ENCODE measurements at regions not wholly inside any gene's neighbourhood (a gene's known extent, or its start where the extent isn't known, plus 50 kb on each side); places are given as distances from the start of the nearest gene placed in this dataset.
"Not testable (repeated sequence)": the region's sequence is repeated elsewhere in the genome, so short reads cannot be mapped to it uniquely, and the experiment has no call there.

GRCh38 chr2:62603154-62603712 is 97.2 kb upstream of the TMEM17 start:
- no peak for DNase-seq (ENCODE audit: low read depth, low spot score)
- Histone ChIP-seq H3K27ac (no peak overlapping the region), H3K9ac (ENCODE audit: insufficient read length) (no peak overlapping the region), H3K36me3 (ENCODE audit: insufficient read depth, low read length) (no peaks in the 10 kb centered on the region), H3K4me3 (no peak overlapping the region), H3K9me3 (ENCODE audit: low read depth, low read length) (no peaks in the 10 kb centered on the region)
- TF ChIP-seq POLR2AphosphoS5 (IDR thresholded peaks at IDR 0.05; ENCODE audit: borderline replicate concordance, low read depth, low read length): no peak
- no peak for TF ChIP-seq EZH2 (IDR thresholded peaks at IDR 0.05)
- TF ChIP-seq FOXP2 (optimal IDR thresholded peaks at IDR 0.05; ENCODE audit: control extremely low read depth, extremely low read length, insufficient read depth): no peak

GRCh38 chr2:62599674-62600410 is 93.8 kb upstream of the TMEM17 start:
- not testable (repeated sequence) for H3K27ac ChIP-seq; DNase-seq (ENCODE audit: low read depth, low spot score); H3K9me3 ChIP-seq (ENCODE audit: low read depth, low read length)

GRCh38 chr2:62597323-62597722 is 91.3 kb upstream of the TMEM17 start:
- Histone ChIP-seq H3K36me3 (ENCODE audit: insufficient read depth, low read length) (no peaks in the 10 kb centered on the region), H3K4me3 (no peak overlapping the region), H3K27ac (no peak overlapping the region), H3K9me3 (ENCODE audit: low read depth, low read length) (no peaks in the 10 kb centered on the region), H3K9ac (ENCODE audit: insufficient read length) (no peak overlapping the region)
- TF ChIP-seq FOXP2 (optimal IDR thresholded peaks at IDR 0.05; ENCODE audit: control extremely low read depth, extremely low read length, insufficient read depth) (no peak), POLR2AphosphoS5 (IDR thresholded peaks at IDR 0.05; ENCODE audit: borderline replicate concordance, low read depth, low read length) (no peak), EZH2 (IDR thresholded peaks at IDR 0.05) (no peak)
- DNase-seq (ENCODE audit: low read depth, low spot score): no peak

More at GRCh38 chr2:62599674-62600410, 93.8 kb upstream of the TMEM17 start:
- not testable (repeated sequence) for H3K9ac ChIP-seq (ENCODE audit: insufficient read length); H3K4me3 ChIP-seq; H3K36me3 ChIP-seq (ENCODE audit: insufficient read depth, low read length)

- H3K9me3 ChIP-seq (ENCODE audit: low read depth, low read length): no peaks in the 10 kb centered on the region
- H3K36me3 ChIP-seq (ENCODE audit: insufficient read depth, low read length): no peaks in the 10 kb centered on the region
- TF ChIP-seq POLR2AphosphoS5 (IDR thresholded peaks at IDR 0.05; ENCODE audit: borderline replicate concordance, low read depth, low read length) (no peak), EZH2 (IDR thresholded peaks at IDR 0.05) (no peak), FOXP2 (optimal IDR thresholded peaks at IDR 0.05; ENCODE audit: control extremely low read depth, extremely low read length, insufficient read depth) (no peak)
- no peak overlapping the region for H3K9ac ChIP-seq (ENCODE audit: insufficient read length)
- H3K4me3 ChIP-seq: no peak overlapping the region
- H3K27ac ChIP-seq: peak overlapping the region; percentile 70
- peak; percentile 16 for DNase-seq (ENCODE audit: low read depth, low spot score)
These were observed 90.3 kb upstream of the TMEM17 start for GRCh38 chr2:62596061-62596921.

GRCh38 chr2:62595474-62595873 is 89.5 kb upstream of the TMEM17 start:
- TF ChIP-seq FOXP2 (optimal IDR thresholded peaks at IDR 0.05; ENCODE audit: control extremely low read depth, extremely low read length, insufficient read depth) (no peak), POLR2AphosphoS5 (IDR thresholded peaks at IDR 0.05; ENCODE audit: borderline replicate concordance, low read depth, low read length) (no peak), EZH2 (IDR thresholded peaks at IDR 0.05) (no peak)
- Histone ChIP-seq H3K36me3 (ENCODE audit: insufficient read depth, low read length) (no peaks in the 10 kb centered on the region), H3K27ac (peak overlapping the region; percentile 70), H3K4me3 (no peak overlapping the region), H3K9me3 (ENCODE audit: low read depth, low read length) (no peaks in the 10 kb centered on the region), H3K9ac (ENCODE audit: insufficient read length) (no peak overlapping the region)
- no peak for DNase-seq (ENCODE audit: low read depth, low spot score)

GRCh38 chr2:62593825-62594224 is 87.8 kb upstream of the TMEM17 start:
- DNase-seq (ENCODE audit: low read depth, low spot score): no peak
- Histone ChIP-seq H3K36me3 (ENCODE audit: insufficient read depth, low read length) (no peaks in the 10 kb centered on the region), H3K27ac (no peak overlapping the region), H3K9ac (ENCODE audit: insufficient read length) (no peak overlapping the region), H3K4me3 (no peak overlapping the region), H3K9me3 (ENCODE audit: low read depth, low read length) (no peaks in the 10 kb centered on the region)
- TF ChIP-seq POLR2AphosphoS5 (IDR thresholded peaks at IDR 0.05; ENCODE audit: borderline replicate concordance, low read depth, low read length) (no peak), EZH2 (IDR thresholded peaks at IDR 0.05) (no peak), FOXP2 (optimal IDR thresholded peaks at IDR 0.05; ENCODE audit: control extremely low read depth, extremely low read length, insufficient read depth) (no peak)

- Histone ChIP-seq H3K9me3 (ENCODE audit: low read depth, low read length) (no peaks in the 10 kb centered on the region), H3K27ac (no peak overlapping the region), H3K4me3 (no peak overlapping the region), H3K36me3 (ENCODE audit: insufficient read depth, low read length) (no peaks in the 10 kb centered on the region), H3K9ac (ENCODE audit: insufficient read length) (no peak overlapping the region)
- no peak for TF ChIP-seq FOXP2 (optimal IDR thresholded peaks at IDR 0.05; ENCODE audit: control extremely low read depth, extremely low read length, insufficient read depth)
- no peak for TF ChIP-seq EZH2 (IDR thresholded peaks at IDR 0.05)
- TF ChIP-seq POLR2AphosphoS5 (IDR thresholded peaks at IDR 0.05; ENCODE audit: borderline replicate concordance, low read depth, low read length): no peak
- no peak for DNase-seq (ENCODE audit: low read depth, low spot score)
These were observed 85.5 kb upstream of the TMEM17 start for GRCh38 chr2:62591491-62591890.

GRCh38 chr2:62589691-62590356 is 83.8 kb upstream of the TMEM17 start:
- no peaks in the 10 kb centered on the region for H3K9me3 ChIP-seq (ENCODE audit: low read depth, low read length)

More at GRCh38 chr2:62589691-62590356, 83.8 kb upstream of the TMEM17 start:
- Histone ChIP-seq H3K27ac (no peak overlapping the region), H3K4me3 (no peak overlapping the region), H3K9ac (ENCODE audit: insufficient read length) (no peak overlapping the region), H3K36me3 (ENCODE audit: insufficient read depth, low read length) (no peaks in the 10 kb centered on the region)
- no peak for DNase-seq (ENCODE audit: low read depth, low spot score)
- no peak for TF ChIP-seq EZH2 (IDR thresholded peaks at IDR 0.05)
- no peak for TF ChIP-seq POLR2AphosphoS5 (IDR thresholded peaks at IDR 0.05; ENCODE audit: borderline replicate concordance, low read depth, low read length)
- TF ChIP-seq FOXP2 (optimal IDR thresholded peaks at IDR 0.05; ENCODE audit: control extremely low read depth, extremely low read length, insufficient read depth): no peak

Measured in SK-N-MC (cell line).